ENCODE measurements at regions not wholly inside any gene's neighbourhood (a gene's known extent, or its start where the extent isn't known, plus 50 kb on each side); places are given as distances from the start of the nearest gene placed in this dataset.

DNA sequence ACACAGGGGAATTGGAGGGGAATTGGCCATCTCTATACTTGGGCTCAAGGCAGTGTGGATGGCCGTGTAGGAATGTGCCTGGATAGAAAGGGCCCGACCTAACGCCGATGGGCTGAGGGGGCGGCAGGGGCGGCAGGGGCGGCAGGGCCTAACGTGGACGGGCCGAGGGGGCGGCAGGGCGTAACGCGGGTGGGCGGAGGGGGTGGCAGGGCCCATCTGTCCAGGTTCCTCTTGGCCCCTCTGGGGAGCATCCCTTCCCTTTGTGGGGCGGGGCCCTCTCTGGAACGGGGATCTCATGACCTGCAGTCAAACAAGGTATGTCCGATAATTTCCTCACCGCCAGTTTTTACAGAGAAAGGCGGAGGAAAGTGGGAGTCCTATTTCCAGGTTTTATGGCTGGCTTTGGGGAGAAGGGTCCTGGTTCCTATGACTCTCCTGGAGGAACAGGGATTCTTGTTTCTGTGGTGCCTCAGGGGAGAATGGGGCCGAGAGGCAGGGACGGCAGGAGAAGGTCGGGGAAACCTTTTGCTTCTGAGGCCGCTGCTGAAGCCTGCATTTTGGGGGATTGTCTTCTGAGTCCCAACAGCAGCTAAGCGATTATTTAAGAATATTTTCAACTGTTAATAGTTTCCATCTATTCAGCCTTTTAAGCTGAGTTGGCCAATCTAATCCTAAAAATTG, 100.8 kb upstream of the FRMD1 start:
- Histone ChIP-seq H3K18ac (ENCODE audit: low read depth, low read length) (no peak overlapping the region), H2AK9ac (replicated peaks; ENCODE audit: low read depth, low read length, poor library complexity) (no peak overlapping the region), H4K8ac (ENCODE audit: low read depth in 2 of 2, low read length in 2 of 2) (no peak overlapping the region), H3K27me3 (ENCODE audit: control insufficient read depth, insufficient read depth, low read length) (no peaks in the 10 kb centered on the region), H3K79me1 (ENCODE audit: low read depth in 1 of 2, low read length in 2 of 2) (no peaks in the 10 kb centered on the region), H3K56ac (ENCODE audit: extremely low read depth, insufficient read depth, low read length) (no peak overlapping the region), H4K5ac (ENCODE audit: low read depth, low read length) (no peak overlapping the region), H2BK15ac (ENCODE audit: low read depth, low read length) (no peak overlapping the region), H4K20me1 (ENCODE audit: insufficient read depth, low read length) (no peaks in the 10 kb centered on the region), H3K27ac (ENCODE audit: insufficient read depth, low read length) (no peak overlapping the region), H2BK120ac (ENCODE audit: low read depth, low read length) (no peak overlapping the region), H3K36me3 (ENCODE audit: control insufficient read depth, insufficient read depth, low read length) (no peaks in the 10 kb centered on the region), H2AK5ac (ENCODE audit: low read depth, low read length) (no peak overlapping the region), H3K23ac (ENCODE audit: low read depth, low read length) (no peak overlapping the region), H4K91ac (ENCODE audit: insufficient read depth, low read depth, low read length) (no peak overlapping the region), H3K4me2 (ENCODE audit: low read depth, low read length) (no peak overlapping the region), H3K9me1 (ENCODE audit: insufficient read depth, low read length) (no peaks in the 10 kb centered on the region), H2AFZ (replicated peaks; ENCODE audit: low read length, poor library complexity) (no peak overlapping the region), H3K9ac (ENCODE audit: low read depth, low read length) (no peak overlapping the region), H2BK5ac (ENCODE audit: low read depth, low read length, poor library complexity, severe bottlenecking) (no peak overlapping the region), H3K4ac (ENCODE audit: low read depth, low read length) (no peak overlapping the region), H3K14ac (replicated peaks; ENCODE audit: low read depth, low read length) (no peak overlapping the region), H3K4me1 (ENCODE audit: control insufficient read depth, insufficient read depth, low read length) (no peaks in the 10 kb centered on the region), H3K9me3 (ENCODE audit: control insufficient read depth, insufficient read depth, low read length) (peaks cover 2% of the 10 kb centered on the region), H2BK20ac (ENCODE audit: low read depth, low read length) (no peak overlapping the region), H3K4me3 (ENCODE audit: insufficient read depth, low read depth, low read length) (no peak overlapping the region)
- TF ChIP-seq, protein P1, sequence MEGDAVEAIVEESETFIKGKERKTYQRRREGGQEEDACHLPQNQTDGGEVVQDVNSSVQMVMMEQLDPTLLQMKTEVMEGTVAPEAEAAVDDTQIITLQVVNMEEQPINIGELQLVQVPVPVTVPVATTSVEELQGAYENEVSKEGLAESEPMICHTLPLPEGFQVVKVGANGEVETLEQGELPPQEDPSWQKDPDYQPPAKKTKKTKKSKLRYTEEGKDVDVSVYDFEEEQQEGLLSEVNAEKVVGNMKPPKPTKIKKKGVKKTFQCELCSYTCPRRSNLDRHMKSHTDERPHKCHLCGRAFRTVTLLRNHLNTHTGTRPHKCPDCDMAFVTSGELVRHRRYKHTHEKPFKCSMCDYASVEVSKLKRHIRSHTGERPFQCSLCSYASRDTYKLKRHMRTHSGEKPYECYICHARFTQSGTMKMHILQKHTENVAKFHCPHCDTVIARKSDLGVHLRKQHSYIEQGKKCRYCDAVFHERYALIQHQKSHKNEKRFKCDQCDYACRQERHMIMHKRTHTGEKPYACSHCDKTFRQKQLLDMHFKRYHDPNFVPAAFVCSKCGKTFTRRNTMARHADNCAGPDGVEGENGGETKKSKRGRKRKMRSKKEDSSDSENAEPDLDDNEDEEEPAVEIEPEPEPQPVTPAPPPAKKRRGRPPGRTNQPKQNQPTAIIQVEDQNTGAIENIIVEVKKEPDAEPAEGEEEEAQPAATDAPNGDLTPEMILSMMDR (conservative IDR thresholded peaks at IDR 0.05; ENCODE audit: low read depth, low read length), result no peak
- TF ChIP-seq CHD1 (IDR thresholded peaks at IDR 0.05; ENCODE audit: low read depth, low read length) (no peak), BHLHE40 (IDR thresholded peaks at IDR 0.05; ENCODE audit: low read depth, low read length) (no peak), RAD21 (IDR thresholded peaks at IDR 0.05; ENCODE audit: low read length) (no peak), FOS (IDR thresholded peaks at IDR 0.05; ENCODE audit: low read depth, low read length) (no peak), RFX5 (IDR thresholded peaks at IDR 0.05; ENCODE audit: low read depth, low read length) (no peak), RCOR1 (IDR thresholded peaks at IDR 0.05; ENCODE audit: insufficient replicate concordance, low read length) (no peak), MXI1 (IDR thresholded peaks at IDR 0.05; ENCODE audit: borderline replicate concordance, low read depth, low read length) (no peak), MAZ (IDR thresholded peaks at IDR 0.05; ENCODE audit: borderline replicate concordance, low read depth, low read length) (no peak)
- TF ChIP-seq, protein P2, sequence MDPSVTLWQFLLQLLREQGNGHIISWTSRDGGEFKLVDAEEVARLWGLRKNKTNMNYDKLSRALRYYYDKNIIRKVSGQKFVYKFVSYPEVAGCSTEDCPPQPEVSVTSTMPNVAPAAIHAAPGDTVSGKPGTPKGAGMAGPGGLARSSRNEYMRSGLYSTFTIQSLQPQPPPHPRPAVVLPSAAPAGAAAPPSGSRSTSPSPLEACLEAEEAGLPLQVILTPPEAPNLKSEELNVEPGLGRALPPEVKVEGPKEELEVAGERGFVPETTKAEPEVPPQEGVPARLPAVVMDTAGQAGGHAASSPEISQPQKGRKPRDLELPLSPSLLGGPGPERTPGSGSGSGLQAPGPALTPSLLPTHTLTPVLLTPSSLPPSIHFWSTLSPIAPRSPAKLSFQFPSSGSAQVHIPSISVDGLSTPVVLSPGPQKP (IDR thresholded peaks at IDR 0.05; ENCODE audit: borderline replicate concordance, low read depth, low read length), result no peak
- dilution Hi-C loops (cut with HindIII; ENCODE audit: low sequenced_read_pairs, unreplicated experiment), result no loop called here
- ATAC-seq (ENCODE audit: low read depth) (no peak), DNase-seq (no peak)
- WGBS, 2 experiments (ENCODE audit: extremely low coverage in 2 of 2, insufficient read length in 1 of 2), result 86% methylated on average over 16 of the region's 25 CpGs; no CpG with 5 or more reads in 1 of the 2 experiments
- POLR2A ChIA-PET (ENCODE audit: unreplicated experiment), result no interaction called here
- CTCF ChIA-PET, result no interaction called here
- in situ Hi-C loops (cut with MboI; ENCODE audit: low sequenced_read_pairs), result no loop called here
- intact Hi-C loops (cut with micrococcal nuclease), result no loop called here
- BruUV-seq (replicated peaks), result no TSS peak

Measured in IMR-90 (cell line).